GM19455 (cell line): ENCODE measurements at regions not wholly inside any gene's neighbourhood (a gene's known extent, or its start where the extent isn't known, plus 50 kb on each side); places are given as distances from the start of the nearest gene placed in this dataset.

Experiments used
- ATAC-seq: cut with Tn5 transposase; IDR thresholded peaks from one replicate; pipeline ENCODE4 v1.9.1; 2021; ENCODE audit not compliant: unreplicated experiment

- ATAC-seq: no peak
These were observed 128.7 kb upstream of the SLC10A2 start for GRCh38 chr13:103194871-103195270.

GRCh38 chr13:103192511-103193135 lies 126.4 kb upstream of the SLC10A2 start:
- ATAC-seq: no peak

- no peak for ATAC-seq
These were observed 124.6 kb upstream of the SLC10A2 start for GRCh38 chr13:103190841-103191240.

- ATAC-seq: no peak
These were observed 122.6 kb upstream of the SLC10A2 start for GRCh38 chr13:103188713-103189326.

GRCh38 chr13:103187721-103188156 lies 121.5 kb upstream of the SLC10A2 start:
- ATAC-seq: no peak

GRCh38 chr13:103184413-103184812 lies 118.2 kb upstream of the SLC10A2 start:
- ATAC-seq: no peak

- no peak for ATAC-seq
These were observed 113.0 kb upstream of the SLC10A2 start for GRCh38 chr13:103178986-103179943.

GRCh38 chr13:103174966-103175365 lies 108.7 kb upstream of the SLC10A2 start:
- ATAC-seq: no peak

GRCh38 chr13:103168901-103169508 lies 102.8 kb upstream of the SLC10A2 start:
- no peak for ATAC-seq

- ATAC-seq: no peak
These were observed 98.0 kb upstream of the SLC10A2 start for GRCh38 chr13:103164251-103164650.

GRCh38 chr13:103161476-103161875 lies 95.3 kb upstream of the SLC10A2 start:
- ATAC-seq: no peak

GRCh38 chr13:103157434-103158145 lies 91.4 kb upstream of the SLC10A2 start:
- no peak for ATAC-seq

- no peak for ATAC-seq
These were observed 90.8 kb upstream of the SLC10A2 start for GRCh38 chr13:103157016-103157415.

- ATAC-seq: no peak
These were observed 90.3 kb upstream of the SLC10A2 start for GRCh38 chr13:103156346-103156998.

- ATAC-seq: no peak
These were observed 87.2 kb upstream of the SLC10A2 start for GRCh38 chr13:103153466-103153865.

- no peak for ATAC-seq
These were observed 81.7 kb upstream of the SLC10A2 start for GRCh38 chr13:103147961-103148360.

GRCh38 chr13:103145442-103145841 lies 79.2 kb upstream of the SLC10A2 start:
- no peak for ATAC-seq

- no peak for ATAC-seq
These were observed 77.2 kb upstream of the SLC10A2 start for GRCh38 chr13:103143432-103143831.

- ATAC-seq: no peak
These were observed 75.9 kb upstream of the SLC10A2 start for GRCh38 chr13:103142151-103142550.

- ATAC-seq: peak; percentile 94
These were observed 73.9 kb upstream of the SLC10A2 start for GRCh38 chr13:103140001-103140671.
